ENCODE measurements at regions not wholly inside any gene's neighbourhood (a gene's known extent, or its start where the extent isn't known, plus 50 kb on each side); places are given as distances from the start of the nearest gene placed in this dataset.

- TF ChIP-seq, protein P1, sequence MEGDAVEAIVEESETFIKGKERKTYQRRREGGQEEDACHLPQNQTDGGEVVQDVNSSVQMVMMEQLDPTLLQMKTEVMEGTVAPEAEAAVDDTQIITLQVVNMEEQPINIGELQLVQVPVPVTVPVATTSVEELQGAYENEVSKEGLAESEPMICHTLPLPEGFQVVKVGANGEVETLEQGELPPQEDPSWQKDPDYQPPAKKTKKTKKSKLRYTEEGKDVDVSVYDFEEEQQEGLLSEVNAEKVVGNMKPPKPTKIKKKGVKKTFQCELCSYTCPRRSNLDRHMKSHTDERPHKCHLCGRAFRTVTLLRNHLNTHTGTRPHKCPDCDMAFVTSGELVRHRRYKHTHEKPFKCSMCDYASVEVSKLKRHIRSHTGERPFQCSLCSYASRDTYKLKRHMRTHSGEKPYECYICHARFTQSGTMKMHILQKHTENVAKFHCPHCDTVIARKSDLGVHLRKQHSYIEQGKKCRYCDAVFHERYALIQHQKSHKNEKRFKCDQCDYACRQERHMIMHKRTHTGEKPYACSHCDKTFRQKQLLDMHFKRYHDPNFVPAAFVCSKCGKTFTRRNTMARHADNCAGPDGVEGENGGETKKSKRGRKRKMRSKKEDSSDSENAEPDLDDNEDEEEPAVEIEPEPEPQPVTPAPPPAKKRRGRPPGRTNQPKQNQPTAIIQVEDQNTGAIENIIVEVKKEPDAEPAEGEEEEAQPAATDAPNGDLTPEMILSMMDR (IDR thresholded peaks at IDR 0.05): no peak
- no peak for TF ChIP-seq POLR2A (IDR thresholded peaks at IDR 0.05; ENCODE audit: low read depth)
- TF ChIP-seq POLR2AphosphoS5 (IDR thresholded peaks at IDR 0.05): no peak
- TF ChIP-seq EP300 (IDR thresholded peaks at IDR 0.05): no peak
Measured at GRCh38 chr14:95433094-95433478, 83.4 kb downstream of the SYNE3 start.
